ENCODE measurements at regions not wholly inside any gene's neighbourhood (a gene's known extent, or its start where the extent isn't known, plus 50 kb on each side); places are given as distances from the start of the nearest gene placed in this dataset.

GRCh38 chr5:159827861-159828260 is 88.4 kb upstream of the ADRA1B start:
- no peak for FAIRE-seq
- dilution Hi-C loops (cut with MboI; ENCODE audit: extremely low pct_ligation_motif_present, low sequenced_read_pairs): no loop called here

More at GRCh38 chr5:159827861-159828260, 88.4 kb upstream of the ADRA1B start:
- Histone ChIP-seq H3K4me3 (replicated peaks in 1 of 3; ENCODE audit: insufficient read depth in 1 of 3, low read depth in 1 of 3, low read length in 3 of 3) (no peak overlapping the region), H3K27me3 (ENCODE audit: control insufficient read depth in 2 of 2, insufficient read depth in 2 of 2, low read length in 2 of 2) (no peaks in the 10 kb centered on the region), H3K27ac (ENCODE audit: insufficient read depth, low read depth, low read length) (no peak overlapping the region), H3K4me1 (ENCODE audit: control insufficient read depth, extremely low read depth, insufficient read depth, low read length) (no peaks in the 10 kb centered on the region), H2AFZ (ENCODE audit: low read depth, low read length) (no peak overlapping the region), H3K9ac (replicated peaks; ENCODE audit: extremely low read depth, insufficient read depth, low read length) (no peak overlapping the region), H3K4me2 (ENCODE audit: insufficient read depth, low read length) (no peak overlapping the region), H3K9me3 (replicated peaks; ENCODE audit: control insufficient read depth, insufficient read depth, low read length) (no peaks in the 10 kb centered on the region), H4K20me1 (replicated peaks; ENCODE audit: control insufficient read depth, extremely low read depth, insufficient read depth, low read length) (no peaks in the 10 kb centered on the region), H3K79me2 (ENCODE audit: control insufficient read depth, insufficient read depth, low read length) (no peaks in the 10 kb centered on the region), H3K36me3 (ENCODE audit: control insufficient read depth in 2 of 2, extremely low read depth in 1 of 2, insufficient read depth in 2 of 2, low read length in 2 of 2) (no peaks in the 10 kb centered on the region), H3K9me1 (replicated peaks; ENCODE audit: control insufficient read depth, extremely low read depth, insufficient read depth, low read length) (no peaks in the 10 kb centered on the region)
- intact Hi-C loops (cut with micrococcal nuclease): no loop called here
- BruUV-seq (replicated peaks): no TSS peak
- CTCF ChIA-PET: no interaction called here
- POLR2A ChIA-PET: no interaction called here
- no peak for TF ChIP-seq FOS (IDR thresholded peaks at IDR 0.05; ENCODE audit: borderline replicate concordance, insufficient read depth, low read length)
- no peak for TF ChIP-seq JUN (IDR thresholded peaks at IDR 0.05; ENCODE audit: borderline replicate concordance, insufficient read depth, insufficient read length, low read depth)
- TF ChIP-seq GATA2 (IDR thresholded peaks at IDR 0.05; ENCODE audit: insufficient read depth, insufficient read length, low read depth, low read length): no peak
- TF ChIP-seq, protein P1, sequence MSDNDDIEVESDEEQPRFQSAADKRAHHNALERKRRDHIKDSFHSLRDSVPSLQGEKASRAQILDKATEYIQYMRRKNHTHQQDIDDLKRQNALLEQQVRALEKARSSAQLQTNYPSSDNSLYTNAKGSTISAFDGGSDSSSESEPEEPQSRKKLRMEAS (IDR thresholded peaks at IDR 0.05; ENCODE audit: insufficient read depth, insufficient read length): no peak
- no peak for TF ChIP-seq CTCF (IDR thresholded peaks at IDR 0.05; ENCODE audit: extremely low read depth in 1 of 2, insufficient read depth in 1 of 2, low read depth in 1 of 2, low read length in 2 of 2)
- no peak for TF ChIP-seq POLR2A (IDR thresholded peaks at IDR 0.05; ENCODE audit: low read depth, low read length)
- no peak for TF ChIP-seq MYC (IDR thresholded peaks at IDR 0.05; ENCODE audit: low read depth, low read length)
- TF ChIP-seq EZH2 (IDR thresholded peaks at IDR 0.05; ENCODE audit: borderline replicate concordance, low read depth, low read length, severe bottlenecking): no peak
- no peak for TF ChIP-seq POLR2AphosphoS5 (IDR thresholded peaks at IDR 0.05; ENCODE audit: insufficient read depth, low read depth, low read length)
- no peak for DNase-seq (ENCODE audit: low read depth, low spot score)
